Activated naive CD8-positive, alpha-beta T cell treated with anti-CD3 and anti-CD28 coated beads, Interleukin-2, amount 10 ng/mL, durations not matched to agents 7 days and 5 days (primary cell): ENCODE measurements at regions not wholly inside any gene's neighbourhood (a gene's known extent, or its start where the extent isn't known, plus 50 kb on each side); places are given as distances from the start of the nearest gene placed in this dataset.

Experiments
- ATAC-seq: fragments of 150-1000 bp; cut with Tn5 transposase; one replicate; pipeline ENCODE4 v1.10.0; 2021; ENCODE audit warnings: low read depth, moderate library complexity
- POLR2A ChIA-PET: fragments of 350-600 bp; sonication (Branson Sonifier 250); formaldehyde crosslinking; loops from one replicate; lab custom pipeline; 2021; ENCODE audit warnings: antibody characterized with exemption; lab: Charles Lee
- DNase-seq: peaks from one replicate; pipeline ENCODE4 v3.0.0; 2021
- H3K27ac Mint-ChIP-seq: one replicate; pipeline ENCODE4 v1.8.0; 2022; ENCODE audit warnings: mild to moderate bottlenecking, mixed read lengths
- H3K27me3 Mint-ChIP-seq: one replicate; pipeline ENCODE4 v1.8.0; 2022; ENCODE audit warnings: mild to moderate bottlenecking, moderate library complexity, mixed read lengths
- H3K36me3 Mint-ChIP-seq: one replicate; pipeline ENCODE4 v1.8.0; 2021; ENCODE audit warnings: mild to moderate bottlenecking, mixed read lengths
- H3K4me1 Mint-ChIP-seq: one replicate; pipeline ENCODE4 v1.8.0; 2021; ENCODE audit warnings: mixed read lengths
- H3K4me3 Mint-ChIP-seq: one replicate; pipeline ENCODE4 v1.8.0; 2022; ENCODE audit warnings: mild to moderate bottlenecking, moderate library complexity, mixed read lengths
- H3K9me3 Mint-ChIP-seq: one replicate; pipeline ENCODE4 v1.8.0; 2021; ENCODE audit warnings: mixed read lengths

GRCh38 chr1:78830321-78830720 is 176.2 kb downstream of the ADGRL4 start:
- POLR2A ChIA-PET = no interaction called here
- H3K36me3 Mint-ChIP-seq = no peaks in the 10 kb centered on the region
- ATAC-seq = no peak
- DNase-seq = no peak
- no peaks in the 10 kb centered on the region for H3K9me3 Mint-ChIP-seq
- peaks cover 1% of the 10 kb centered on the region for H3K4me1 Mint-ChIP-seq
- no peak overlapping the region for H3K27ac Mint-ChIP-seq
- H3K27me3 Mint-ChIP-seq = peaks cover 12% of the 10 kb centered on the region
- H3K4me3 Mint-ChIP-seq = no peak overlapping the region

- peaks cover 7% of the 10 kb centered on the region for H3K4me1 Mint-ChIP-seq
- peaks cover 12% of the 10 kb centered on the region for H3K27me3 Mint-ChIP-seq
- no peak overlapping the region for H3K4me3 Mint-ChIP-seq
- DNase-seq (no peak), ATAC-seq (no peak)
- H3K27ac Mint-ChIP-seq = no peak overlapping the region
- no peaks in the 10 kb centered on the region for H3K36me3 Mint-ChIP-seq
- H3K9me3 Mint-ChIP-seq = no peaks in the 10 kb centered on the region
- POLR2A ChIA-PET = no interaction called here
Observed at GRCh38 chr1:78831731-78832360, 174.7 kb downstream of the ADGRL4 start.

GRCh38 chr1:78833491-78833890 is 173.0 kb downstream of the ADGRL4 start:
- DNase-seq (no peak), ATAC-seq (no peak)
- H3K36me3 Mint-ChIP-seq = no peaks in the 10 kb centered on the region
- no peaks in the 10 kb centered on the region for H3K9me3 Mint-ChIP-seq
- H3K27me3 Mint-ChIP-seq = peaks cover 12% of the 10 kb centered on the region
- no peak overlapping the region for H3K4me3 Mint-ChIP-seq
- H3K27ac Mint-ChIP-seq = no peak overlapping the region
- POLR2A ChIA-PET = no interaction called here
- H3K4me1 Mint-ChIP-seq = peaks cover 11% of the 10 kb centered on the region

GRCh38 chr1:78834201-78834741 is 172.3 kb downstream of the ADGRL4 start:
- peaks cover 11% of the 10 kb centered on the region for H3K4me1 Mint-ChIP-seq
- no peak overlapping the region for H3K27ac Mint-ChIP-seq
- no peak for ATAC-seq
- POLR2A ChIA-PET = no interaction called here
- no peak for DNase-seq
- peaks cover 12% of the 10 kb centered on the region for H3K27me3 Mint-ChIP-seq
- no peaks in the 10 kb centered on the region for H3K9me3 Mint-ChIP-seq
- no peak overlapping the region for H3K4me3 Mint-ChIP-seq
- H3K36me3 Mint-ChIP-seq = no peaks in the 10 kb centered on the region

- Mint-ChIP-seq H3K9me3 (no peaks in the 10 kb centered on the region), H3K27ac (peak overlapping the region; percentile 74), H3K27me3 (peaks cover 12% of the 10 kb centered on the region), H3K4me1 (peaks cover 9% of the 10 kb centered on the region), H3K36me3 (no peaks in the 10 kb centered on the region), H3K4me3 (peak overlapping the region; percentile 67)
- DNase-seq (no peak), ATAC-seq (no peak)
- POLR2A ChIA-PET = no interaction called here
Observed at GRCh38 chr1:78836726-78837125, 169.8 kb downstream of the ADGRL4 start.

GRCh38 chr1:78839704-78840277 is 166.7 kb downstream of the ADGRL4 start:
- H3K36me3 Mint-ChIP-seq = no peaks in the 10 kb centered on the region
- no peaks in the 10 kb centered on the region for H3K9me3 Mint-ChIP-seq
- peaks cover 9% of the 10 kb centered on the region for H3K4me1 Mint-ChIP-seq
- POLR2A ChIA-PET = no interaction called here
- H3K27ac Mint-ChIP-seq = no peak overlapping the region
- no peak for DNase-seq
- H3K4me3 Mint-ChIP-seq = no peak overlapping the region
- H3K27me3 Mint-ChIP-seq = peaks cover 7% of the 10 kb centered on the region
- ATAC-seq = peak; percentile 58
